Subcutaneous abdominal adipose tissue (tissue), 5 donors: ENCODE measurements at regions not wholly inside any gene's neighbourhood (a gene's known extent, or its start where the extent isn't known, plus 50 kb on each side); places are given as distances from the start of the nearest gene placed in this dataset.

ENCODE experiments used
- H3K27ac ChIP-seq: one replicate; pipeline ENCODE4 v1.7.0; 2013; ENCODE audit warnings: low read depth, mild to moderate bottlenecking, inconsistent platforms, low read length, moderate library complexity
- H3K27me3 ChIP-seq, 5 donors: one replicate each; pipeline ENCODE4 v1.7.0; 2013; ENCODE audit warnings: low read length in 5 of 5, inconsistent platforms in 1 of 5; ENCODE audit not compliant: control insufficient read depth in 5 of 5, insufficient read depth in 4 of 5
- H3K36me3 ChIP-seq, 5 donors: one replicate each; pipeline ENCODE4 v1.7.0; 2013; ENCODE audit warnings: low read length in 5 of 5; ENCODE audit not compliant: control insufficient read depth in 5 of 5, insufficient read depth in 5 of 5
- H3K4me1 ChIP-seq, 5 donors: one replicate each; pipeline ENCODE4 v1.7.0; 2013; ENCODE audit warnings: low read length in 5 of 5, mild to moderate bottlenecking in 3 of 5, moderate library complexity in 1 of 5; ENCODE audit not compliant: control insufficient read depth in 5 of 5, insufficient read depth in 5 of 5
- H3K4me3 ChIP-seq, 5 donors: one replicate each; pipeline ENCODE4 v1.7.0; 2013; ENCODE audit warnings: low read length in 5 of 5, low read depth in 1 of 5
- H3K9ac ChIP-seq, 5 donors: one replicate each; pipeline ENCODE4 v1.7.0; 2013; ENCODE audit warnings: low read length in 5 of 5, mild to moderate bottlenecking in 4 of 5, moderate library complexity in 3 of 5
- H3K9me3 ChIP-seq, 5 donors: one replicate each; pipeline ENCODE4 v1.7.0; 2013; ENCODE audit warnings: low read length in 5 of 5; ENCODE audit not compliant: control insufficient read depth in 5 of 5
- donor health status: healthy.
- donor health status: healthy.
- donor health status: healthy.
- donor health status: healthy.
- donor health status: healthy.

DNA sequence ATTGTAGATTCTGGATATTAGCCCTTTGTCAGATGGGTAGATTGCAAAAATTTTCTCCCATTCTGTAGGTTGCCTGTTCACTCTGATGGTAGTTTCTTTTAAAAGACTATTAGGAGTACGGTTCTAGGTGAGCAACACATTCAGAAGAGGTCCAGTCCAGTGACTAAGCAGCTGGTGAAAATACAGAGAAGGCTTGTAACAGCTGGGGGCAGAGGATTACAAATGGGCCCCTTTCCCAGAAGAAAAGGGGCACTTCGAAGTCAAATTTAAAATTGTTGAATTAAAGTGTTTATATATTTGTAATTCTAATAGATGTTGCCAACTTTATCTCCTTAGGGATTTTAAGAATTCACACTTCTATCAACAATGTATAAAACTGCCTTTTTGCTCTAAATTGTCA lies 720.5 kb downstream of the TLE4 start:
- Histone ChIP-seq H3K36me3 (no peaks in the 10 kb centered on the region), H3K4me1 (no peaks in the 10 kb centered on the region), H3K9me3 (no peaks in the 10 kb centered on the region), H3K9ac (no peak overlapping the region), H3K27ac (no peak overlapping the region), H3K27me3 (no peaks in the 10 kb centered on the region), H3K4me3 (no peak overlapping the region)

- Histone ChIP-seq H3K27me3 (no peaks in the 10 kb centered on the region), H3K4me1 (no peaks in the 10 kb centered on the region), H3K4me3 (no peak overlapping the region), H3K27ac (no peak overlapping the region), H3K9ac (no peak overlapping the region), H3K9me3 (peaks cover 0 to 3% (median 0%) of the 10 kb centered on the region in 5 donors), H3K36me3 (no peaks in the 10 kb centered on the region)
Measured at GRCh38 chr9:80285326-80285725, 713.6 kb downstream of the TLE4 start.

DNA sequence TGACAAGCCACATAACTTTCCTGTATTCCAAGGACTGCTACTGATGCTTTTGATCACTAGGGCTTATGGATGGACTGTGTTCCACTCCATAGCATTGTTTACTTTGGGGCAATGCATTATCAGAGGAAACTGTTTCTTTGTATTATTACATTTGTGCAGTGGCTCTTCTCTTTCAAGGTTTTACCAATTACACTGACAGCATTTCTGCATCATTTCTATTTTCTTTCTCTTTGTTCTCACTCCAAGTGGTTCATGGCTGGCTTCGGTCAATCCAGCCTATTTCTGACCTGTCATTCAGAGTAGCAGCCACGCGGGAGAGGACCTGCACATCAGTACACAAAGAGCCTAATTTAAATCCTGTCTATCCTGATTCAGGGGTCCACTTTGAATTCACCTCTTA lies 711.0 kb downstream of the TLE4 start:
- no peak overlapping the region for H3K4me3 ChIP-seq

GRCh38 chr9:80259079-80259478 lies 687.3 kb downstream of the TLE4 start:
- no peak overlapping the region for H3K9ac ChIP-seq
- no peak overlapping the region for H3K4me3 ChIP-seq
- peaks cover 0 to 24% (median 14%) of the 10 kb centered on the region in 5 donors for H3K9me3 ChIP-seq
- H3K27me3 ChIP-seq: no peaks in the 10 kb centered on the region
- H3K4me1 ChIP-seq: no peaks in the 10 kb centered on the region
- no peaks in the 10 kb centered on the region for H3K36me3 ChIP-seq
- H3K27ac ChIP-seq: no peak overlapping the region

More for the DNA sequence above, 711.0 kb downstream of the TLE4 start:
- no peaks in the 10 kb centered on the region for H3K36me3 ChIP-seq
- H3K27ac ChIP-seq: no peak overlapping the region
- H3K9ac ChIP-seq: no peak overlapping the region
- peaks cover 0 to 3% (median 0%) of the 10 kb centered on the region in 5 donors for H3K9me3 ChIP-seq
- H3K27me3 ChIP-seq: no peaks in the 10 kb centered on the region
- no peaks in the 10 kb centered on the region for H3K4me1 ChIP-seq

DNA sequence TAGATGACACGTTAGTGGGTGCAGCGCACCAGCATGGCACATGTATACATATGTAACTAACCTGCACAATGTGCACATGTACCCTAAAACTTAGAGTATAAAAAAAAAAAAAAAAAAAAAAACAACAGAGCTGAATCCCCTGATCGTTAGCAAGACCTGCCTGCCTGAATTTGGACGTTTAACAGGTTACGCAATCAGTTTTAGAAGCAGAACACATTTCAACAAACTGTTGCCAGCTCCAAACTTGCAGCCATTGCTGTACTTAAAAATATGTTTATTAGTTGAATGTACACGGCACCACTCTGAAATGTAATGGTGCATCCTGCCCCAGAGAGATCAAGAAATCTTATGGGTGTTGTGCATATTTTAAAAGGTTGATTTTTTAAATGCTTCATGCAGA lies 680.0 kb downstream of the TLE4 start:
- Histone ChIP-seq H3K9me3 (peaks cover 0 to 6% (median 0%) of the 10 kb centered on the region in 5 donors), H3K9ac (no peak overlapping the region), H3K27me3 (no peaks in the 10 kb centered on the region)

GRCh38 chr9:80242022-80242421 lies 670.3 kb downstream of the TLE4 start:
- no peaks in the 10 kb centered on the region for H3K27me3 ChIP-seq
- no peak overlapping the region for H3K27ac ChIP-seq
- H3K36me3 ChIP-seq: no peaks in the 10 kb centered on the region
- peaks cover 0 to 4% (median 0%) of the 10 kb centered on the region in 5 donors for H3K9me3 ChIP-seq
- H3K4me3 ChIP-seq: no peak overlapping the region
- no peaks in the 10 kb centered on the region for H3K4me1 ChIP-seq
- H3K9ac ChIP-seq: no peak overlapping the region

More for the DNA sequence above, 680.0 kb downstream of the TLE4 start:
- H3K4me1 ChIP-seq: peaks cover 0 to 5% (median 0%) of the 10 kb centered on the region in 5 donors
- no peaks in the 10 kb centered on the region for H3K36me3 ChIP-seq
- H3K4me3 ChIP-seq: no peak overlapping the region
- H3K27ac ChIP-seq: no peak overlapping the region

DNA sequence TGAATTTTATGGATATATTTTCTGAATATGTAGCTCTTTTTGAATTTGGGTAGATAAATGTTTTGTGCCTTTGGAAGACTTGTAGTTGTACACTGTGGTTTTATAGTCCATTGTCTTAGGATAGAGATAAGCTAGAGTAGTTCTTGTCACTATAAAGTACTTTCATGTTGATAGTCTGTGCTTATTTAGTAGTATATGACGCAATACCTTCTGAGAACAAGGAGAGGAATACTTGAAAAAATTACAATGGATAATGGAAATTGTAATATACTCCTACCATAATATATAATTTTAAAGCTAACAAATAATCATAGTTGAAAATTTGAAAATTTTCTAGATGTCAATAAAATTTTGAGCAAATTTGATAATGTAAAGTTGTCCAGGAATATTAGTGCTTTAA lies 664.0 kb downstream of the TLE4 start:
- H3K9me3 ChIP-seq: peaks cover 0 to 7% (median 3%) of the 10 kb centered on the region in 5 donors
- no peaks in the 10 kb centered on the region for H3K36me3 ChIP-seq
- no peaks in the 10 kb centered on the region for H3K27me3 ChIP-seq
- H3K27ac ChIP-seq: no peak overlapping the region
- H3K4me3 ChIP-seq: no peak overlapping the region
- H3K9ac ChIP-seq: no peak overlapping the region
- no peaks in the 10 kb centered on the region for H3K4me1 ChIP-seq

DNA sequence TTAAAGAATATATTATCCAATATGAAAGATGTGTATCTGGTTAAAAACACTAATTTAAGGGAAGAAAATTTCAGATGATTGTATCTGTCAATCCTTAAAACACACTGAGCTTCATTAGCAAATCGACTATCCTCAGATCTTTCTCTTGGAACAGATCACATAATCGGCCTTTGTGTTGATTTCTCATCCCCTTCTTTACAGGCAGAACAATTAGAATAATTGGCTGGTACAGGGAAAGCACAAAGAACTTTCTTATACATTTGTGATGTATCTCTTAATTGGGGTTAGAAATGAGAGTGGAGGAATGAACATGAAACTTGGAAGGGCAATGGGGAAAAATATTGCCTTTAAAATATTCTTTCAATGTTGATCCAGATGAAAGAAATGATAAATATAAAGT lies 662.1 kb downstream of the TLE4 start:
- Histone ChIP-seq H3K9ac (no peak overlapping the region), H3K9me3 (peaks cover 0 to 7% (median 4%) of the 10 kb centered on the region in 5 donors), H3K27me3 (no peaks in the 10 kb centered on the region), H3K36me3 (no peaks in the 10 kb centered on the region), H3K4me1 (no peaks in the 10 kb centered on the region), H3K4me3 (no peak overlapping the region), H3K27ac (no peak overlapping the region)

DNA sequence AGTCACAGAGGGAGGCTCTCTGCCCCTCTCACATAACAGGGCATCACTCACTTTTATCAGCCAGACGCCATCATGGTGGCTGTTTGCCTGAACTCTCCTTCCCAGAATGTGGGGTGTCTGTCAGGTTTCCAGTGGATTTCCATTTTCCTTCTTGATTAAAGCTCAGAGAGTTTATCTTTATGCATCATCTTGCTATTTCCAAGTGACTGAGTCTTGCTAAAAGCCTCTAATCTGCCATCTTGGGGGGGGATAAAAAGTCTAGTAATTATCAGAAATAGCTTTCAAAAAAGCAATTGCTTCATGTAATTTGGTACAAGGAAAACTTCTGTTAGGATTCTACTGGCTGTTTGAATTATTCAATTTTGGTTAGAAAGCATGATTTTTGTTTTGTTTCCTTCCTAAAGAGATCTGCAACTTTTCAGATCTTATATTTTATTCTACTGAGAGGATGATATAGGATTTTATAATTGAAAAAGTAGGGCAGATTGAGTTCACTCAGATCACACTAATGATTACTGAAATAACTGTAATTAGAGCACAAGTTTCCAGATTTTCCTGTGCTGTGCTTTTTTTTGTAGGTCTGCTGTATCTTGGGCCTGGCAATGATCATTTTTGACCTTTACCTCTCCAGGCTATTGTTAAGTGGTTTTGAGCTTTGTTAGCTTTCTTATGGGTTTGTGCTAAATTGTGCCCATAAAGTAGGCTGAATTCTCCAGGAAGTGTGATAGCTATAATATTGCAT lies 661.5 kb downstream of the TLE4 start:
- H3K4me3 ChIP-seq: no peak overlapping the region
- H3K9ac ChIP-seq: no peak overlapping the region
- H3K27ac ChIP-seq: no peak overlapping the region
- H3K36me3 ChIP-seq: no peaks in the 10 kb centered on the region
- H3K9me3 ChIP-seq: peaks cover 0 to 7% (median 4%) of the 10 kb centered on the region in 5 donors
- H3K27me3 ChIP-seq: no peaks in the 10 kb centered on the region
- H3K4me1 ChIP-seq: no peaks in the 10 kb centered on the region

GRCh38 chr9:80231318-80232236 lies 659.8 kb downstream of the TLE4 start:
- H3K4me3 ChIP-seq: no peak overlapping the region
- no peak overlapping the region for H3K9ac ChIP-seq
- peaks cover 0 to 8% (median 2%) of the 10 kb centered on the region in 5 donors for H3K9me3 ChIP-seq
- H3K27me3 ChIP-seq: no peaks in the 10 kb centered on the region
- H3K36me3 ChIP-seq: no peaks in the 10 kb centered on the region
- H3K27ac ChIP-seq: no peak overlapping the region
- H3K4me1 ChIP-seq: no peaks in the 10 kb centered on the region
